ENCODE measurements at regions not wholly inside any gene's neighbourhood (a gene's known extent, or its start where the extent isn't known, plus 50 kb on each side); places are given as distances from the start of the nearest gene placed in this dataset.

- Histone ChIP-seq H3K4me1 (ENCODE audit: insufficient read depth, low read length) (no peaks in the 10 kb centered on the region), H3K27me3 (ENCODE audit: insufficient read depth, low read length) (no peaks in the 10 kb centered on the region), H2AFZ (ENCODE audit: low read depth, low read length) (no peak overlapping the region), H3K4me3 (ENCODE audit: low read length) (no peak overlapping the region), H3K36me3 (ENCODE audit: insufficient read depth, low read length) (no peaks in the 10 kb centered on the region), H3K9me3 (ENCODE audit: low read length) (no peaks in the 10 kb centered on the region)
Measured at GRCh38 chr11:23123753-23124152, 263.5 kb upstream of the CCDC179 start.

DNA sequence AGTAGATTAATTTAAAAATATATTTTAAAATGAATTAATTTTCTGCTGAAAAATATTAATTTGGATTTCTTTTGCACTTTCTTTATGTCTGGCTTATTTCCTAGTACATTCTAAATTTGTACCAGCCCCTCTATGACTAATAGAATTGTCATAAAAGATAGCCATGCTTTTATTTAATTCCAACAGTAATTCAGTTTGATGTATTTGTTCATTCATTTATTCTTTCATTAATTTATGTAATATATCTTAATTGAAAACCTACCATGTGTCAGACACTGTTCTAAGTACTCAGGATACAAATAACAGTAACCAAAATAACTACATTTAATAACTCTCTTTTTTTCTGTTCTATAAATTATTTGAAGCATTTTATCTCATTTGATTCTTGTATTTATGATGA lies 264.0 kb upstream of the CCDC179 start:
- Histone ChIP-seq H2AFZ (ENCODE audit: low read depth, low read length) (no peak overlapping the region), H3K9me3 (ENCODE audit: low read length) (no peaks in the 10 kb centered on the region), H3K4me3 (ENCODE audit: low read length) (no peak overlapping the region), H3K36me3 (ENCODE audit: insufficient read depth, low read length) (no peaks in the 10 kb centered on the region), H3K4me1 (ENCODE audit: insufficient read depth, low read length) (no peaks in the 10 kb centered on the region), H3K27me3 (ENCODE audit: insufficient read depth, low read length) (no peaks in the 10 kb centered on the region)

DNA sequence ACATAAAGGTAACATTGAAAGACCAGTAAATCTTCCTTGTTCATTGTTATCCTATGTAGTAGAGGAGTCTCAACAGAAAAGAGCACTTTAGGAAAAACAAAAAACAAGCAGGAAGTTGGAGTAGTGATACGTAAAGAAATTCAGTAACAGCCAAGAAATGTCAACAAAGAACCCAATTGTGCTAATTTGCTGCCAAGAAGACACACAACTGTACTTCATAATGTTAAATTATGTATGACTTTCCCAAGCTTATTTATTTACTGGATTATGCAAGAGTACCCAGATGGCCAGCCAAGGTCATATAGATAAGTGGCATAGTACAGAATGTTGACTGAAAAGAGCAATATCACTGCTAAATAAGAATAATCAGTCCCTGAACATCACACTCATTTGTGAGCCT lies 264.7 kb upstream of the CCDC179 start:
- Histone ChIP-seq H3K9me3 (ENCODE audit: low read length) (no peaks in the 10 kb centered on the region), H2AFZ (ENCODE audit: low read depth, low read length) (no peak overlapping the region), H3K4me3 (ENCODE audit: low read length) (no peak overlapping the region), H3K27me3 (ENCODE audit: insufficient read depth, low read length) (no peaks in the 10 kb centered on the region), H3K36me3 (ENCODE audit: insufficient read depth, low read length) (no peaks in the 10 kb centered on the region), H3K4me1 (ENCODE audit: insufficient read depth, low read length) (no peaks in the 10 kb centered on the region)

DNA sequence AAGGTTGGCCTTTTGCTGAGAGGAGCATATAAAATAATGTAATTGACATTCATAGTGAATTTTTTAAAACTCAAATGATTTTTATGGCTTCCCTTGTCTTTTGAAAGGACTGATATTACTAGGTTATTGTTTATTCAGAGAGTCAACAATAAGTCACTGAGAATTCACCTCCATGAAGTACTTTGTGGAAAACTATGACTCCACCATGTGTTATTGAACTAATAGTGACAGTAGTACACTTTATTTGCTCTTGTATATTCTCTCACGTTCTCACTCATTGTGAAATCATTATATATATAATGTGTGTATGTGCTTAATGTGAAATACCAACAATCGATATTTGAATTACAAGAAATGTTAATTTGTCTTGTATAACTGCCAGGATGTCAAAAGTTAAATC lies 267.4 kb upstream of the CCDC179 start:
- Histone ChIP-seq H3K4me3 (ENCODE audit: low read length) (no peak overlapping the region), H3K4me1 (ENCODE audit: insufficient read depth, low read length) (no peaks in the 10 kb centered on the region), H3K27me3 (ENCODE audit: insufficient read depth, low read length) (no peaks in the 10 kb centered on the region), H3K9me3 (ENCODE audit: low read length) (no peaks in the 10 kb centered on the region), H2AFZ (ENCODE audit: low read depth, low read length) (no peak overlapping the region), H3K36me3 (ENCODE audit: insufficient read depth, low read length) (no peaks in the 10 kb centered on the region)

- Histone ChIP-seq H3K9me3 (ENCODE audit: low read length) (no peaks in the 10 kb centered on the region), H2AFZ (ENCODE audit: low read depth, low read length) (no peak overlapping the region), H3K27me3 (ENCODE audit: insufficient read depth, low read length) (no peaks in the 10 kb centered on the region), H3K36me3 (ENCODE audit: insufficient read depth, low read length) (no peaks in the 10 kb centered on the region), H3K4me1 (ENCODE audit: insufficient read depth, low read length) (no peaks in the 10 kb centered on the region), H3K4me3 (ENCODE audit: low read length) (no peak overlapping the region)
Measured at GRCh38 chr11:23134627-23135026, 274.4 kb upstream of the CCDC179 start.

DNA sequence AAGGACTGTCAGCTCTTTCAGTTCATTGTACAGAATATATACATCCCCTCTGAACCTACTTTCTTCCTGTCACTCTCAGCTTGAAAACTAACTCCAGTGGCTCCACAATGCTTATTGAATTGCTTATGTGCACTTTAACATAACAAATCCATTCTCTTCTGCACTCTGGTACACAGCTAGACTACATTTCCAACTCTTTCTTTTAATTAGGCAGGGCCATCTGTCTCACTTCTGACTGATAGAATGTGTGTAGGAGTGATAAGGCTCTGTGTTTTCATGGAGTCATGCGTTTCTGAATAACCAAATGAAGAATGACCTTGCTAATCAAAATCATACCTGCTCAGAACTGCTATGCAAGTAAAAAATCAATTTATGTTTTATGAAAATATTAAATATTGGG lies 278.5 kb upstream of the CCDC179 start:
- Histone ChIP-seq H2AFZ (ENCODE audit: low read depth, low read length) (no peak overlapping the region), H3K4me1 (ENCODE audit: insufficient read depth, low read length) (no peaks in the 10 kb centered on the region), H3K4me3 (ENCODE audit: low read length) (no peak overlapping the region), H3K27me3 (ENCODE audit: insufficient read depth, low read length) (no peaks in the 10 kb centered on the region), H3K36me3 (ENCODE audit: insufficient read depth, low read length) (no peaks in the 10 kb centered on the region), H3K9me3 (ENCODE audit: low read length) (no peaks in the 10 kb centered on the region)

- no peaks in the 10 kb centered on the region for H3K9me3 ChIP-seq (ENCODE audit: low read length)
- H3K4me1 ChIP-seq (ENCODE audit: insufficient read depth, low read length): peaks cover 3% of the 10 kb centered on the region
- no peaks in the 10 kb centered on the region for H3K36me3 ChIP-seq (ENCODE audit: insufficient read depth, low read length)
- no peak overlapping the region for H3K4me3 ChIP-seq (ENCODE audit: low read length)
- H2AFZ ChIP-seq (ENCODE audit: low read depth, low read length): no peak overlapping the region
- H3K27me3 ChIP-seq (ENCODE audit: insufficient read depth, low read length): no peaks in the 10 kb centered on the region
Measured at GRCh38 chr11:23143022-23143421, 282.7 kb upstream of the CCDC179 start.

DNA sequence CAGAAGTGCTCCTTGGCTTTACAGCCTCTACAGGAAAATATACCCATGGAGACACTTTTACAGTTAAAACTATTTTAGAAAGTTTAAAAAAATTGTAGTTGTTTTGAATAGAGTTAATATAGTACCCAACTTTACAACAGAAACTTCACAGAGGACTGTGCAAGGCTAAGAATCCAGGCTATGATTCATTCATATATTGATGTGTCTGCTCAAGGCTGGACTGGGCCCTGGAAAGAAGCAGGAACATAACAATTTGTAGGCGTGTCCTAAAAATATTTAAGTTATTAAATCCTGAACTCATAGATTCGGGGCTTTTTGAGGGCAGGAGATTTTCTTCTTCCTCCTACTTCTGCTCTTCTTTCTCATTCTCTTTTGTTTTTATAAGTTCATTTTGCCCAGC lies 291.5 kb upstream of the CCDC179 start:
- Histone ChIP-seq H3K4me1 (ENCODE audit: insufficient read depth, low read length) (no peaks in the 10 kb centered on the region), H2AFZ (ENCODE audit: low read depth, low read length) (no peak overlapping the region), H3K36me3 (ENCODE audit: insufficient read depth, low read length) (no peaks in the 10 kb centered on the region), H3K4me3 (ENCODE audit: low read length) (no peak overlapping the region), H3K27me3 (ENCODE audit: insufficient read depth, low read length) (no peaks in the 10 kb centered on the region), H3K9me3 (ENCODE audit: low read length) (no peaks in the 10 kb centered on the region)

- H3K4me1 ChIP-seq (ENCODE audit: insufficient read depth, low read length): no peaks in the 10 kb centered on the region
- no peaks in the 10 kb centered on the region for H3K36me3 ChIP-seq (ENCODE audit: insufficient read depth, low read length)
- H3K9me3 ChIP-seq (ENCODE audit: low read length): no peaks in the 10 kb centered on the region
Measured at GRCh38 chr11:23155503-23155902, 295.2 kb upstream of the CCDC179 start.

GRCh38 chr11:23164022-23164421 lies 303.7 kb upstream of the CCDC179 start:
- no peaks in the 10 kb centered on the region for H3K9me3 ChIP-seq (ENCODE audit: low read length)
- no peak overlapping the region for H2AFZ ChIP-seq (ENCODE audit: low read depth, low read length)
- no peaks in the 10 kb centered on the region for H3K4me1 ChIP-seq (ENCODE audit: insufficient read depth, low read length)
- H3K4me3 ChIP-seq (ENCODE audit: low read length): no peak overlapping the region
- no peaks in the 10 kb centered on the region for H3K27me3 ChIP-seq (ENCODE audit: insufficient read depth, low read length)
- H3K36me3 ChIP-seq (ENCODE audit: insufficient read depth, low read length): no peaks in the 10 kb centered on the region

More at GRCh38 chr11:23155503-23155902, 295.2 kb upstream of the CCDC179 start:
- Histone ChIP-seq H3K27me3 (ENCODE audit: insufficient read depth, low read length) (no peaks in the 10 kb centered on the region), H3K4me3 (ENCODE audit: low read length) (no peak overlapping the region), H2AFZ (ENCODE audit: low read depth, low read length) (no peak overlapping the region)

- Histone ChIP-seq H3K9me3 (ENCODE audit: low read length) (no peaks in the 10 kb centered on the region), H3K27me3 (ENCODE audit: insufficient read depth, low read length) (no peaks in the 10 kb centered on the region), H2AFZ (ENCODE audit: low read depth, low read length) (no peak overlapping the region), H3K4me1 (ENCODE audit: insufficient read depth, low read length) (no peaks in the 10 kb centered on the region), H3K4me3 (ENCODE audit: low read length) (no peak overlapping the region), H3K36me3 (ENCODE audit: insufficient read depth, low read length) (no peaks in the 10 kb centered on the region)
Measured at GRCh38 chr11:23166376-23166775, 306.1 kb upstream of the CCDC179 start.

DNA sequence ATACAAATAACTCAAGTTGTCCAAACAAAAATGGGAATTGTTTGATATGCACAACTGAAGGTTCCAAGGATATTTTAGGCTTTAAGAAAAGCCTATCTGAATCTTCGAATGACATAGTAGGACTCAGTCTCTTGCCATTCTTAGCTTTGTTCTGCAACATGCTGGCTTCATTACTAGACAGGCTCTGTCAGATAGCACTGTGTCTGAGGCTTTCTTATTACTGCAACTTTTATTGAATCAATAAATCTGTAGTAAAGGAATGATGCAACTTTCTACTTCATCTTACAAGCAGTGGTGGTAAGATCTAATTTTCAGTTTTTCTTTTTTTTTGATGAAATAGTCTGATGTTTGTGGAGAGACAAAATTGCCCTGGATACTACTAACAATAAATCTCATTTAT lies 319.3 kb upstream of the CCDC179 start:
- H3K9me3 ChIP-seq (ENCODE audit: low read length): no peaks in the 10 kb centered on the region
- no peaks in the 10 kb centered on the region for H3K27me3 ChIP-seq (ENCODE audit: insufficient read depth, low read length)
- H3K36me3 ChIP-seq (ENCODE audit: insufficient read depth, low read length): no peaks in the 10 kb centered on the region
- no peak overlapping the region for H3K4me3 ChIP-seq (ENCODE audit: low read length)
- no peak overlapping the region for H2AFZ ChIP-seq (ENCODE audit: low read depth, low read length)
- H3K4me1 ChIP-seq (ENCODE audit: insufficient read depth, low read length): no peaks in the 10 kb centered on the region

DNA sequence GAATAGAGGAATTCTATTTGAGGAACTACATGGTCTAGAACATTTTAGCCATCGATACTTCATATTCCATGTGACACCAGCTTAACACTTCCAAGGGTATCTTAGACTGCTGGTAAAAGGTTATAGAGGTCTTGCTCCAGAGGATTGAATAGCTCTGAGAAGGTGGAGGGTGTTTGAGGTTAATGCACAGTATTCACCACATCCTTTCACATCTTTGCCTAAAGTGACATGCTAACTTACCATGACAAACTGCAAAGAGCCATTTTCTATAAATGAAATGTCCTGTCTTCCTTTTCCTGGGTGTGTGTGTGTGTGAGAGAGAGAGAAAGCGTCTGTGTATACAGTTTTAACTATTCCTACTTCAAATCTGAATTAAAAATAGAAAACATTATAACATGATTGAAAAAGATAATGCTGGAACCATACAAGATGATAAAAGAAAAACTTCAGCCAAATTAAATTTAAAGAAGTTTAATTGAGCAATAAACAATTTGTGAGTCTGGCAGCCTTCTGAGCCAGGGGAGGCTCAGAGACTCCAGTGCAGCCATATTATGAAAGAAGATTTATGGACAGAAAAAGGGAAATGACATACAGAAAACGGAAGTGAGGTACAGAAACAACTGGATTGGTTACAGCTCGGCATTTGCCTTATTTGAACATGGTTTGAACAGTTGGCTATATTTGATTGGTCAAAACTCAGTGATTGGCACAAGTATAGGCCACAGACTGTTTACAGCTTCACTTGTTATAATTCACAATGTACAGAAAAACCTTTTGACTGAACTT lies 320.9 kb upstream of the CCDC179 start:
- Histone ChIP-seq H3K4me3 (ENCODE audit: low read length) (no peak overlapping the region), H3K27me3 (ENCODE audit: insufficient read depth, low read length) (no peaks in the 10 kb centered on the region), H2AFZ (ENCODE audit: low read depth, low read length) (no peak overlapping the region), H3K36me3 (ENCODE audit: insufficient read depth, low read length) (no peaks in the 10 kb centered on the region), H3K9me3 (ENCODE audit: low read length) (no peaks in the 10 kb centered on the region), H3K4me1 (ENCODE audit: insufficient read depth, low read length) (no peaks in the 10 kb centered on the region)

DNA sequence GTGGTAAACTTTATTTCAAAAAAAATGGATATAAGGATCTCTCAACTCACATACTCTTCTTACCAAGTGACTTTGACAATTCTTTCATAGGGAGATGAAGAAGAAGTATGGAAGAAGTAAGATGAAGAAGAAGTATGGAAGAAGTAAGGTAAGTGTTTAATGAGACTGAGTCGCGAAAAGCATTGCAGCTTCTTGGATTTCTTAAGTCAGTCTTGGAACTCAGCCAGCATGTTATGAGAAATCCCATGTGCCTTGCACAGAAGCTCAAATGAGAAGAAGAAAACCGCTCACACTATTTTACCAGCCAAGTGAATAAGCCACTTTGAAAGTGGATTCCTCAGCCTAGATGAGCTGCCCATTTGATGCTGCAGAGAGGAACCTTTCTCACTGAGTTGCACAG lies 332.0 kb upstream of the CCDC179 start:
- no peaks in the 10 kb centered on the region for H3K9me3 ChIP-seq (ENCODE audit: low read length)
- no peaks in the 10 kb centered on the region for H3K36me3 ChIP-seq (ENCODE audit: insufficient read depth, low read length)

More for the DNA sequence above, 332.0 kb upstream of the CCDC179 start:
- Histone ChIP-seq H3K4me3 (ENCODE audit: low read length) (no peak overlapping the region), H3K27me3 (ENCODE audit: insufficient read depth, low read length) (no peaks in the 10 kb centered on the region), H3K4me1 (ENCODE audit: insufficient read depth, low read length) (no peaks in the 10 kb centered on the region), H2AFZ (ENCODE audit: low read depth, low read length) (no peak overlapping the region)
